DMS153 treated with DMSO at 0.1 percent for 48 hours (cell line): ENCODE measurements at regions not wholly inside any gene's neighbourhood (a gene's known extent, or its start where the extent isn't known, plus 50 kb on each side); places are given as distances from the start of the nearest gene placed in this dataset.
"Not testable (repeated sequence)": the region's sequence is repeated elsewhere in the genome, so short reads cannot be mapped to it uniquely, and the experiment has no call there.

Experiments
- DNase-seq: peaks from one replicate; lab custom pipeline; 2025; ENCODE audit not compliant: unreplicated experiment; lab: John Stamatoyannopoulos, UW

GRCh38 chr13:109941951-109942350 is 155.6 kb upstream of the IRS2 start:
- no peak for DNase-seq

DNA sequence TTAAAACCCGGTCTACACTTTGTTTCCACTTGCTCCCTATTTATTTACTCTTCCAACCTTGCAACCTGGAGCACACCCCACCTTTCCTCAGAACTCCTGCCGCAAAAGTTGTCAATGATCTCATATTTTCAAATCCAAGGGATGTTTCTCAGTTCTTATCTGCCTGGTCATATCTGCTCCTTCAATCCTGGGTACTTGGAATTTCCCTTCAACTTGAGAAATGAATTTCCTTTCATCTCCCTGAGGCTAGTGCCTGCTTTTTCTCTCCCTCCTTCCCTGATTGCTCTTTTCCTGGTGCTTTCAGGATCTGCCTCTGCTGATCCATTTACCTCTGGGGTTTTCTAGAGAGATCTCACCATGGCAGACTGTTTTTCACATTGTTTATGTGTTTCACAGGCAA is 154.8 kb upstream of the IRS2 start:
- no peak for DNase-seq

DNA sequence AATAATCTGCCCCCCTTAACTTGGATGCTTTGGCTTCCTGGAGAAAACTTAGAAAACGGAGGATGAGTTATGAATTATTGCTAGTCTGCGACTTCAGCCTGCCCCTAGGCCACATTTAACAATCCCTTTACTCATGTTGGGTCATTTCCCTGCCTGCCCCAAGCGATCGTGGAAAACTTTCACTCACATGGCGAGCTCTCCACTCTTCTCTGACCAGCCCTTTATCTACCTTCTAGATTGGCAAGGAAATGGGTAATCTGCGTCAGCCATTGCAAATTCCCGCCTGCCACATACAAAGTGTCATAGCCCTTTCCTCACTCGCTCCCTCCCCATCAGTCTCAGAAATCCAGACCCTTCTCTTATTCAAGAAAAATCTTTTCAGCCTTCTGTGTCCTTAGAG is 154.3 kb upstream of the IRS2 start:
- DNase-seq: no peak

DNA sequence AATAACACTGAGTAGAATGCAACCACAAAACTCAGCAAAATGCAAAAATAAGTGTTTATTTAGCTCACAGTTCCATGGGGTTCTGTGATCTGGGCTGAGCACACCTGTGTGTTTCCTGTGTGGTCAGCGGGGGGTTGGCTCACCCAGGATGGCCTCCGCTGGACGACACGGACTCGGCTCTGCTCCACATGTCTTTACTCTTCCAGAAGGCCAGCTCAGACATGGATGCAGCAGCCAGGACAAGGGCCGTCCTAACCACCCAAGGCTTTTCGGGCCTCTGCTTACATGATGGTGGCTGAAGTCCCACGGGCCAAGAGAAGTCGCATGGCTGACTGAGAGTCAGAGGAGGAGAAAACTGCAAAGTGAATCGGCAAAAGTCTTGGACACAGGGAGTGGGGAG is 153.5 kb upstream of the IRS2 start:
- DNase-seq: no peak

GRCh38 chr13:109939180-109939579 is 152.8 kb upstream of the IRS2 start:
- no peak for DNase-seq

- no peak for DNase-seq
Measured at GRCh38 chr13:109938255-109938936, 152.0 kb upstream of the IRS2 start.

- not testable (repeated sequence) for DNase-seq
Measured at GRCh38 chr13:109934520-109934919, 148.1 kb upstream of the IRS2 start.

DNA sequence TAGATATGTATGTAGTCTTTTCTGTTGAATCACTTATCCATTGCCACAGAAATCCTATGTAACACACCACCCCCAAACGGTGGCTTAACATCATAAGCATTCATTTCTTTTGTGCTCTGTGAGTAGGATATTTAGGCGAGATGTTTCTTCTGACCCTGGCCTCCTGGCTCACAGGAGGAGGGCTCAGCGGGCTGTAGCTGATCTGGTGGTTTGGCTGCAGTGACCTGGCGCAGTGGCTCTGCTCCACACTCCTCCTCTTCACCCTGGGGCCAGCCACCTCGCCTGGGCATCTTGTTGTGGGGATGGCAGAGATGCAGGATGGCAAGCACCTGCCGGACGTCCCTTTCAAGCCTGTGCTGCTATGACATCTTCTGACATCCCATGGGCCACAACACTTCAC is 147.1 kb upstream of the IRS2 start:
- DNase-seq: no peak

- DNase-seq: no peak
Measured at GRCh38 chr13:109924376-109924775, 138.0 kb upstream of the IRS2 start.

- no peak for DNase-seq
Measured at GRCh38 chr13:109922518-109922917, 136.1 kb upstream of the IRS2 start.

GRCh38 chr13:109919715-109920375 is 133.5 kb upstream of the IRS2 start:
- DNase-seq: no peak

DNA sequence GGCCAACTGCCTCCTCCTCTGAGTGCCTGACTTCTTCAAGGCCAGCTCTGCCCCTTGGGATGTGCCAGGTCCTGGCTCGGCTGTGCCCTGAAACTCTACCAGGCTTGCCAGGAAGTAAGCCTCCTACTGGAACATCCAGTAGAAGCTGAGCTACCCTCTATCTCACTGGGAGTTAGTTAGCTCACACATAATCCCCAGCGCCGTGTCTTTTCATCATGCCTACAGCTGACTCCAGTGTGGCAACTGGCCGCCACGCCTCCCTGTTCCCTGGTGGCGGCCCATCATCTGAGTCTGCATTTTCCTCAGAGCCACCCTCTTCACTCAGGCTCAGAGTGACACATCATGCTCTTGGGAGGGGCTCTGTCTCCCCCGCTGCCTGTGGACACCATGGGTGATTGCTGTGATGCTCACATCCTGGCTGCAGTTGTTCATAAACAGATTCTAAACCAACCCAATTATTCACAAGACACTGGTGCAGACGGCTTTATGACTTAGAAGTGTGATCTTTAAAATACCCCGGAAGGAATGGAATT is 131.9 kb upstream of the IRS2 start:
- DNase-seq: no peak

DNA sequence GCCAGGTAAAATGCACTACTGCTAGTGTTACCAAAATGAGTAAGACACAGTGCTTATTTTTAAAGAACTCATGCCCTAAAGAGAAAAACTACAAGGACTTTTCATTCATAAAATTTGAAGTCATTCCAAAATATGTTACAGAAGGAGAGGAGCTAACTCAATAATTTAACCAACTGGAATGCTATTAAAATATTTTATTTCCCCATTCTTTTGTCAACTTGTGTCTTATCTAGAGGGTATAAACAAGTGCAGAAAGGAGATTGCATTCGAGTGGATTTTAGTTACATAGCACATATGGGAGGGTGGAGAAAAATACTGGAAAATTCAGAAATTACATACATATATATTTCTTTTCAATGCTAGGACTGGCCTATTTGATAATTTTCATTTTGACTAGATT is 131.0 kb upstream of the IRS2 start:
- no peak for DNase-seq

DNA sequence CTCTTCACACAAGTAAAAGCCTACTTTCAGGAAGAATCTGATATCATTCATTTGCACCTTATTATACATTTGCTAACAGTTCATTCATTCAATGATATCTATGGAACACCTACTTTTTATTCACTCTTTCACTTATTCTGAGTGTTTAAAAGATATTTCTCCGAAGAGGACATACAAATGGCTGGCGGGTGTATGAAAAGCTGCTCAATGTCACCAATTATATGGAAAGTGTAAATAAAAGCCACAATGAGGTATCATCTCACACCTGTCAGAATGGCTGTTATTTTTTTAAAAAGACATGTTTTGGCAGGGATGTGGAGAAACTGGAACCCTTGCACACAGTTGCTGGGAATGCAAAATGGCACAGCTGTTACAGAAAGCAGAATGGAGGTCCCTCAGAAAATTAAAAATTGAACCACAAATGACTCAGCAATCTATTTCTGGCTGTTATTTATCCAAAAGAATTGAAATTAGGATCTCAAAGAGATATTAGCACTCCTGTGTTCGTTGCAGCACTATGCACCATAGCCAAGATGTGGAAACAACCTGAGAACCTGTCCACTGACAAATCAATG is 127.6 kb upstream of the IRS2 start:
- DNase-seq: no peak

DNA sequence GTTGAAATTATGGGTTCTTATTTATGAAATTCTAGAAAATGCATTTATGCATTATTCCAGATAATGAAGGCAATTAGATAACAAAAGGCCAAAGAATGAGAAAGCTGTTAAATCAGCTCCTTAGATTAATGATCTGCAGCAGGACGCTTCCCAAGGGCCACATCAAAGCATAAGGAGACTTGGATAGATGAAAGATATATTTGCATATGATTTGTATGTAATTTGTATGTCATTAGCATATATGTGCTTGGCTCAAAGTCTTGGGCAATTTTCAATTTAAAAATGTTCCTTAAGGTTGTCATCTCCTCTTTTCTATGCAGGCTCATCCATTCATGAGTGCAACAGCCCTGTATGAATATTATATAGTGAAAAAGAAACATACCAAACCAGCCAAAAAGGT is 126.8 kb upstream of the IRS2 start:
- no peak for DNase-seq

- no peak for DNase-seq
Measured at GRCh38 chr13:109910194-109910593, 123.8 kb upstream of the IRS2 start.

DNA sequence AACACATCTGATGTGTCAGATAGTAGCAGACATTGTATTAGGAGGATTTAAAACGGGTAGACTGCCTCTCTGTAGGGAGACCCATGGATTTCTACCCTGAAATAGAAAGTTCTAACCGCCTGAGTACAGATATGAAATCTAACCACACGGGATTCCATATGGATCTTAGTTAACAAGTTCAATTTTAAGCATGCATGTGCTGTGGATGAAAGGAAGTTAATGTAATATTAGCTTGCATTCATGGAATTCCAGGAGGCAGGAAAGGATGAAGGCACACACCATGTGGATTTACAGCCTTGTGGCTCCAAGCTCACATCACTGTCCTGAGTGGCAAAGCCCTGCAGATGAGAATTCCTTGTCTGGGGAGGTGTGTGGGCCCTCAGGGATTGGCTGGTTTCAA is 120.6 kb upstream of the IRS2 start:
- no peak for DNase-seq

- DNase-seq: no peak
Measured at GRCh38 chr13:109904218-109904617, 117.8 kb upstream of the IRS2 start.

DNA sequence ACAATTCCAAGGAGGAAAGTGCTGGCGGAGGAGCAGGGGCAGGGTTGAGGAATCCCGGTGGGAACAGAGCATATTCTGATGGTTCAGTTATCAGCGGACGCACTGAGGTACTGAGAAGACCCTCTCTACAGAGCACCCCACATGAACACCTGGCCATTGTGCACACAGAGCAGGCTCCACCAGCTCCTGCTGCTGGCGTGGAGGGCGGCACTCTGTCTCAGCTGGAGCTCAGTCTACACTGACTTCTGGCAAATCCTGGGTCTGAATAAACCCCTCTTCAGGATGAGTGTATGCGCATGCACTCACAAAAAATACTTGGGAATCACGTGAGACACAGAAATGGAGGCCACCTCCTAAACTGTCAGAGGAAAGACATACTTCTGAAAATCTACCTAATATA is 114.4 kb upstream of the IRS2 start:
- no peak for DNase-seq

DNA sequence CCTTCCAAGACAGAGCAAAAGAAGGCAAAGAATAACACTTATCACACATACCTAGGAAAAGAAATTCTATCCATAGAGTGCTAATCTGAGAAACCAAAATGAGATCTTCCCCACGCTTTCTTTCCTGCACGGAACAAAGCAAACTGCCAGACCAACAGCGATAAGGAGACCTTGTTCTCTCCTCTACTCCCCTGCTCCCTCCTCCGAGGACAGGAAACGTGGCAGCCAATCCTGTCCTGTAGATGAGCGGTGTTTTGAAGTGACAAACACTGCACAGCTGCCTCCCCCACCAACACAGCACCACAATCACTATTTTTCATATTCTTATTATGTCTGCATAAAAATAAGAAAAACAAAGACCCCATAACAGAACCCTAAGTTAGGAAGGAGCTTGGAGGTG is 113.9 kb upstream of the IRS2 start:
- DNase-seq: peak; percentile 35

DNA sequence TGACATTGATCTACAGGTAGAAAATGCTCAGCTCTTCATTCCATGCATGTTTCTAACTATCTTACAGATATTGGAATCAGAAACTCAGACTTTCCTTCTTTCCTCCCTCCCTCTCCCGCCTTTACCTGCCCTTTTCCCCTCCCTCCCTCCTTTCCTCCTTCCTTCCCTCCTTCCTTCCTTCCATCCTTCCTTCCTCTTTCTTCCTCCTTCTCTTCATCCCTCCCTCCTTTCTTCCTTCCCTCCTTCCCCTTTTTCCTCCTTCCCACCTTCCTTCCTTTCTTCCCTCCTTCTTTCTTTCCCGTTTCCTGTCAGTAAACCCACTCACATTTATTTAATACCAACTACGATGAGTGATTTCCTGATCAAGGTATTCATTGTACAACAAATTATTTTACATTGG is 113.4 kb upstream of the IRS2 start:
- no peak for DNase-seq

DNA sequence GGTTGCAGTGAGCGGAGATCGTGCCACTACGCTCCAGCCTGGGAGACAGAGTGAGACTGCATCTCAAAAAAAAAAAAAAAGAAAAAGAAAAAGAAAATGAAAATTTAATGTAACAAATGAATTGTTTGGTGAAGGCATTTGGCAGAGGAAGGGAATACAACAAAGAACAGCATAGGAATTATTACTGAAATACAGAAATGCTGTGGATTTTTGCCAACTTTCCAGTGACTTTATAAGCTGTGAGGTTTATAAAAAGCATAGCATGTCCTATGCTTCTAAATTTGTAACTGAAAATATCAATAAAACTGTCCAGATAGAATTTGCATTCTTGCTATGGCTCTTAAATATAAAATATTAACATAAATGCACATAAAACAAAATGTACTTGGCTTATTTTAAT is 112.9 kb upstream of the IRS2 start:
- no peak for DNase-seq
